CD8-positive, alpha-beta memory T cell (primary cell): ENCODE measurements at regions not wholly inside any gene's neighbourhood (a gene's known extent, or its start where the extent isn't known, plus 50 kb on each side); places are given as distances from the start of the nearest gene placed in this dataset.

Experiments
- CTCF ChIA-PET: fragments of 350-600 bp; sonication (Branson Sonifier 250); formaldehyde crosslinking; loops from one replicate; lab custom pipeline; 2021; ENCODE audit warnings: antibody characterized with exemption; lab: Charles Lee
- POLR2A ChIA-PET: fragments of 350-600 bp; sonication (Branson Sonifier 250); formaldehyde crosslinking; loops from one replicate; lab custom pipeline; 2021; ENCODE audit warnings: antibody characterized with exemption; lab: Charles Lee
- DNase-seq, 5 donors: peaks; one replicate each; pipeline versions ENCODE4 v3.0.0 to v3.0.0-alpha.2; 2020 to 2022; ENCODE audit warnings: mixed read lengths in 1 of 5
- H3K27ac ChIP-seq: one replicate; pipeline ENCODE4 v1.7.0; 2013; ENCODE audit warnings: low read depth, mild to moderate bottlenecking, low read length, moderate library complexity
- H3K27me3 ChIP-seq: 2 replicates; pipeline ENCODE4 v1.7.0; 2013; ENCODE audit warnings: low read length, mild to moderate bottlenecking; ENCODE audit not compliant: insufficient read depth, poor library complexity, severe bottlenecking
- H3K36me3 ChIP-seq: 2 replicates; pipeline ENCODE4 v1.7.0; 2013; ENCODE audit warnings: mild to moderate bottlenecking, low read length, moderate library complexity; ENCODE audit not compliant: insufficient read depth
- H3K4me1 ChIP-seq: 2 replicates; pipeline ENCODE4 v1.7.0; 2013; ENCODE audit warnings: mild to moderate bottlenecking, low read length, moderate library complexity; ENCODE audit not compliant: insufficient read depth
- H3K4me3 ChIP-seq: 2 replicates; pipeline ENCODE4 v1.7.0; 2013; ENCODE audit warnings: mild to moderate bottlenecking, low read length
- H3K9me3 ChIP-seq: 2 replicates; pipeline ENCODE4 v1.7.0; 2013; ENCODE audit warnings: mild to moderate bottlenecking, low read length
- H3K27ac Mint-ChIP-seq, 8 donors: one replicate each; pipeline ENCODE4 v1.8.0; 2020 to 2021; ENCODE audit warnings: mixed read lengths in 8 of 8, mild to moderate bottlenecking in 6 of 8, inconsistent platforms in 3 of 8, moderate library complexity in 3 of 8
- H3K27me3 Mint-ChIP-seq, 2 donors: one replicate each; pipeline ENCODE4 v1.8.0; 2020 to 2021; ENCODE audit warnings: mixed read lengths in 2 of 2, mild to moderate bottlenecking in 1 of 2, moderate library complexity in 1 of 2
- H3K36me3 Mint-ChIP-seq, 3 donors: one replicate each; pipeline ENCODE4 v1.8.0; 2020 to 2021; ENCODE audit warnings: mixed read lengths in 3 of 3, inconsistent platforms in 1 of 3, mild to moderate bottlenecking in 1 of 3
- H3K4me1 Mint-ChIP-seq, 3 donors: one replicate each; pipeline ENCODE4 v1.8.0; 2020 to 2021; ENCODE audit warnings: mixed read lengths in 3 of 3, inconsistent platforms in 1 of 3, mild to moderate bottlenecking in 1 of 3
- H3K4me3 Mint-ChIP-seq, 7 donors: one replicate each; pipeline ENCODE4 v1.8.0; 2020 to 2021; ENCODE audit warnings: mixed read lengths in 7 of 7, mild to moderate bottlenecking in 6 of 7, moderate library complexity in 4 of 7, inconsistent platforms in 2 of 7
- H3K9me3 Mint-ChIP-seq, 5 donors: one replicate each; pipeline ENCODE4 v1.8.0; 2020 to 2022; ENCODE audit warnings: mixed read lengths in 5 of 5, mild to moderate bottlenecking in 3 of 5, moderate library complexity in 2 of 5, inconsistent platforms in 1 of 5

GRCh38 chr11:25755381-25755780, 576.5 kb upstream of the ANO3 start:
- Histone ChIP-seq H3K9me3 (no peaks in the 10 kb centered on the region), H3K4me3 (no peak overlapping the region), H3K27me3 (no peaks in the 10 kb centered on the region), H3K27ac (no peak overlapping the region), H3K4me1 (no peaks in the 10 kb centered on the region), H3K36me3 (no peaks in the 10 kb centered on the region)
- DNase-seq: no peak
- no peak overlapping the region for H3K4me3 Mint-ChIP-seq
- no peaks in the 10 kb centered on the region for H3K36me3 Mint-ChIP-seq
- peaks cover 0 to 2% of the 10 kb centered on the region in 2 donors for H3K27me3 Mint-ChIP-seq
- H3K27ac Mint-ChIP-seq: no peak overlapping the region
- no peaks in the 10 kb centered on the region for H3K4me1 Mint-ChIP-seq
- ChIA-PET CTCF (no interaction called here), POLR2A (no interaction called here)
- H3K9me3 Mint-ChIP-seq: peaks cover 6 to 14% (median 11%) of the 10 kb centered on the region in 5 donors

GRCh38 chr11:25755918-25756584, 575.9 kb upstream of the ANO3 start:
- H3K9me3 ChIP-seq: no peaks in the 10 kb centered on the region
- ChIA-PET CTCF (no interaction called here), POLR2A (no interaction called here)
- no peaks in the 10 kb centered on the region for H3K27me3 ChIP-seq
- H3K36me3 ChIP-seq: no peaks in the 10 kb centered on the region
- H3K27ac ChIP-seq: no peak overlapping the region
- no peak overlapping the region for H3K27ac Mint-ChIP-seq
- no peak overlapping the region for H3K4me3 ChIP-seq
- no peaks in the 10 kb centered on the region for H3K4me1 Mint-ChIP-seq
- H3K36me3 Mint-ChIP-seq: no peaks in the 10 kb centered on the region
- H3K9me3 Mint-ChIP-seq: peaks cover 6 to 17% (median 15%) of the 10 kb centered on the region in 5 donors
- H3K4me1 ChIP-seq: no peaks in the 10 kb centered on the region
- DNase-seq: no peak
- H3K4me3 Mint-ChIP-seq: no peak overlapping the region
- peaks cover 0 to 2% of the 10 kb centered on the region in 2 donors for H3K27me3 Mint-ChIP-seq

- Histone ChIP-seq H3K27ac (no peak overlapping the region), H3K4me3 (no peak overlapping the region), H3K36me3 (no peaks in the 10 kb centered on the region), H3K4me1 (no peaks in the 10 kb centered on the region), H3K27me3 (no peaks in the 10 kb centered on the region), H3K9me3 (no peaks in the 10 kb centered on the region)
- Mint-ChIP-seq H3K27me3 (peaks cover 0 to 2% of the 10 kb centered on the region in 2 donors), H3K27ac (no peak overlapping the region), H3K4me3 (no peak overlapping the region), H3K4me1 (no peaks in the 10 kb centered on the region), H3K36me3 (no peaks in the 10 kb centered on the region), H3K9me3 (peaks cover 9 to 30% (median 14%) of the 10 kb centered on the region in 5 donors)
- no peak for DNase-seq
- ChIA-PET CTCF (no interaction called here), POLR2A (no interaction called here)
Observed at GRCh38 chr11:25758145-25758661, 573.7 kb upstream of the ANO3 start.

GRCh38 chr11:25766332-25767015, 565.5 kb upstream of the ANO3 start:
- Histone ChIP-seq H3K9me3 (no peaks in the 10 kb centered on the region), H3K4me3 (no peak overlapping the region), H3K27me3 (no peaks in the 10 kb centered on the region), H3K27ac (no peak overlapping the region), H3K4me1 (no peaks in the 10 kb centered on the region), H3K36me3 (no peaks in the 10 kb centered on the region)
- Mint-ChIP-seq H3K4me1 (no peaks in the 10 kb centered on the region), H3K4me3 (no peak overlapping the region), H3K27ac (no peak overlapping the region), H3K9me3 (peaks cover 5 to 27% (median 7%) of the 10 kb centered on the region in 5 donors), H3K27me3 (no peaks in the 10 kb centered on the region), H3K36me3 (no peaks in the 10 kb centered on the region)
- DNase-seq: no peak
- ChIA-PET POLR2A (no interaction called here), CTCF (no interaction called here)

GRCh38 chr11:25769287-25769686, 562.6 kb upstream of the ANO3 start:
- H3K27me3 Mint-ChIP-seq: no peaks in the 10 kb centered on the region
- ChIA-PET CTCF (no interaction called here), POLR2A (no interaction called here)
- H3K27ac Mint-ChIP-seq: no peak overlapping the region
- H3K36me3 Mint-ChIP-seq: no peaks in the 10 kb centered on the region
- no peak overlapping the region for H3K27ac ChIP-seq
- no peak overlapping the region for H3K4me3 Mint-ChIP-seq
- peaks cover 3 to 16% (median 5%) of the 10 kb centered on the region in 5 donors for H3K9me3 Mint-ChIP-seq
- H3K4me3 ChIP-seq: no peak overlapping the region
- H3K27me3 ChIP-seq: no peaks in the 10 kb centered on the region
- DNase-seq: no peak
- H3K9me3 ChIP-seq: no peaks in the 10 kb centered on the region
- no peaks in the 10 kb centered on the region for H3K36me3 ChIP-seq
- H3K4me1 Mint-ChIP-seq: no peaks in the 10 kb centered on the region
- H3K4me1 ChIP-seq: no peaks in the 10 kb centered on the region

GRCh38 chr11:25771605-25772004, 560.3 kb upstream of the ANO3 start:
- Histone ChIP-seq H3K4me3 (no peak overlapping the region), H3K4me1 (no peaks in the 10 kb centered on the region), H3K36me3 (no peaks in the 10 kb centered on the region), H3K9me3 (no peaks in the 10 kb centered on the region), H3K27me3 (no peaks in the 10 kb centered on the region), H3K27ac (no peak overlapping the region)
- H3K9me3 Mint-ChIP-seq: peaks cover 3 to 17% (median 9%) of the 10 kb centered on the region in 5 donors
- H3K27ac Mint-ChIP-seq: no peak overlapping the region
- no peaks in the 10 kb centered on the region for H3K36me3 Mint-ChIP-seq
- no peaks in the 10 kb centered on the region for H3K27me3 Mint-ChIP-seq
- ChIA-PET CTCF (no interaction called here), POLR2A (no interaction called here)
- no peak overlapping the region for H3K4me3 Mint-ChIP-seq
- DNase-seq: no peak
- no peaks in the 10 kb centered on the region for H3K4me1 Mint-ChIP-seq

GRCh38 chr11:25775603-25776002, 556.3 kb upstream of the ANO3 start:
- H3K27ac ChIP-seq: no peak overlapping the region
- no peaks in the 10 kb centered on the region for H3K36me3 ChIP-seq
- DNase-seq: no peak
- peaks cover 0 to 17% (median 10%) of the 10 kb centered on the region in 5 donors for H3K9me3 Mint-ChIP-seq
- H3K4me1 ChIP-seq: no peaks in the 10 kb centered on the region
- H3K27me3 Mint-ChIP-seq: peaks cover 0 to under 1% of the 10 kb centered on the region in 2 donors
- no peaks in the 10 kb centered on the region for H3K9me3 ChIP-seq
- H3K27me3 ChIP-seq: no peaks in the 10 kb centered on the region
- H3K4me3 Mint-ChIP-seq: no peak overlapping the region
- H3K4me3 ChIP-seq: no peak overlapping the region
- no peaks in the 10 kb centered on the region for H3K4me1 Mint-ChIP-seq
- POLR2A ChIA-PET: no interaction called here
- no peaks in the 10 kb centered on the region for H3K36me3 Mint-ChIP-seq
- H3K27ac Mint-ChIP-seq: no peak overlapping the region
- CTCF ChIA-PET: no interaction called here

GRCh38 chr11:25776238-25776637, 555.7 kb upstream of the ANO3 start:
- no peaks in the 10 kb centered on the region for H3K4me1 ChIP-seq
- Mint-ChIP-seq H3K9me3 (peaks cover 0 to 12% (median 7%) of the 10 kb centered on the region in 5 donors), H3K4me1 (no peaks in the 10 kb centered on the region), H3K27ac (no peak overlapping the region), H3K36me3 (no peaks in the 10 kb centered on the region), H3K4me3 (no peak overlapping the region), H3K27me3 (peaks cover 0 to 1% of the 10 kb centered on the region in 2 donors)
- ChIA-PET POLR2A (no interaction called here), CTCF (no interaction called here)
- DNase-seq: no peak
- H3K9me3 ChIP-seq: no peaks in the 10 kb centered on the region
- no peak overlapping the region for H3K27ac ChIP-seq
- no peak overlapping the region for H3K4me3 ChIP-seq
- H3K27me3 ChIP-seq: no peaks in the 10 kb centered on the region
- H3K36me3 ChIP-seq: no peaks in the 10 kb centered on the region
